GM18519 (cell line): ENCODE measurements at regions not wholly inside any gene's neighbourhood (a gene's known extent, or its start where the extent isn't known, plus 50 kb on each side); places are given as distances from the start of the nearest gene placed in this dataset.

Experiments used
- ATAC-seq: cut with Tn5 transposase; IDR thresholded peaks from one replicate; pipeline ENCODE4 v1.9.1; 2021; ENCODE audit warnings: mild to moderate bottlenecking, moderate library complexity; ENCODE audit not compliant: unreplicated experiment, low FRiP score

GRCh38 chr13:21988624-21989023, 317.8 kb downstream of the FGF9 start:
- no peak for ATAC-seq

GRCh38 chr13:21996049-21996448, 325.2 kb downstream of the FGF9 start:
- ATAC-seq: no peak

GRCh38 chr13:21997726-21998125, 326.9 kb downstream of the FGF9 start:
- no peak for ATAC-seq

- no peak for ATAC-seq
Observed at GRCh38 chr13:21998279-21998990, 327.6 kb downstream of the FGF9 start.

- no peak for ATAC-seq
Observed at GRCh38 chr13:21999666-22000065, 328.8 kb downstream of the FGF9 start.

- no peak for ATAC-seq
Observed at GRCh38 chr13:22000191-22000590, 329.3 kb downstream of the FGF9 start.

GRCh38 chr13:22001336-22001735, 330.5 kb downstream of the FGF9 start:
- no peak for ATAC-seq

- no peak for ATAC-seq
Observed at GRCh38 chr13:22002893-22003292, 332.0 kb downstream of the FGF9 start.

GRCh38 chr13:22009500-22009899, 338.6 kb downstream of the FGF9 start:
- ATAC-seq: no peak

GRCh38 chr13:22009937-22010336, 339.1 kb downstream of the FGF9 start:
- ATAC-seq: no peak

GRCh38 chr13:22012686-22013085, 341.8 kb downstream of the FGF9 start:
- ATAC-seq: no peak

- no peak for ATAC-seq
Observed at GRCh38 chr13:22014469-22014868, 343.6 kb downstream of the FGF9 start.

GRCh38 chr13:22017226-22017625, 346.4 kb downstream of the FGF9 start:
- ATAC-seq: peak; percentile 78

GRCh38 chr13:22018076-22018835, 347.4 kb downstream of the FGF9 start:
- no peak for ATAC-seq

GRCh38 chr13:22018836-22019210, 347.9 kb downstream of the FGF9 start:
- no peak for ATAC-seq

GRCh38 chr13:22024381-22024994, 353.6 kb downstream of the FGF9 start:
- ATAC-seq: no peak

GRCh38 chr13:22027566-22027965, 356.7 kb downstream of the FGF9 start:
- ATAC-seq: no peak

GRCh38 chr13:22028831-22029230, 358.0 kb downstream of the FGF9 start:
- no peak for ATAC-seq

- ATAC-seq: no peak
Observed at GRCh38 chr13:22030321-22030720, 359.4 kb downstream of the FGF9 start.

GRCh38 chr13:22031702-22032286, 360.9 kb downstream of the FGF9 start:
- ATAC-seq: no peak

GRCh38 chr13:22032905-22033304, 362.0 kb downstream of the FGF9 start:
- ATAC-seq: no peak
